ENCODE measurements at regions not wholly inside any gene's neighbourhood (a gene's known extent, or its start where the extent isn't known, plus 50 kb on each side); places are given as distances from the start of the nearest gene placed in this dataset.

DNA sequence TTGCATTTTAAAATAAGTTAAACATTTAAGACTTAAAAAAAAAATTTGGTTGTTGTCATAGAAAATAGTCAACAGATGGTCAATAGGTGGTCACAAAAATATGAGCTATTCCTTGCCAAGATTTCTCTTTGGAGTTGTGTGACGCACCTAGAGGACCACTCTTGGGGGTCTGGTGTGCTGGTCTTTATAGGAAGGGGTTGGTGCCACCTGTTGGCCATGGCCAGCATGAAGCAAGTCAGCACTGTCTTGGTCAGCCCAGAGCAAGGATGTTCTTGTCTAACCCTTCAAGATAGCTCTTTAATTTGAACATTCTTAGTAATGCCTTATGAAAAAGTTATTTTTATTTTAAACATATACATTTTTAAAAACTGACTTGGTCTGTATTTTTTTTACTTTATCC, 267.9 kb upstream of the CNTNAP2 start:
- TF ChIP-seq, protein P1, sequence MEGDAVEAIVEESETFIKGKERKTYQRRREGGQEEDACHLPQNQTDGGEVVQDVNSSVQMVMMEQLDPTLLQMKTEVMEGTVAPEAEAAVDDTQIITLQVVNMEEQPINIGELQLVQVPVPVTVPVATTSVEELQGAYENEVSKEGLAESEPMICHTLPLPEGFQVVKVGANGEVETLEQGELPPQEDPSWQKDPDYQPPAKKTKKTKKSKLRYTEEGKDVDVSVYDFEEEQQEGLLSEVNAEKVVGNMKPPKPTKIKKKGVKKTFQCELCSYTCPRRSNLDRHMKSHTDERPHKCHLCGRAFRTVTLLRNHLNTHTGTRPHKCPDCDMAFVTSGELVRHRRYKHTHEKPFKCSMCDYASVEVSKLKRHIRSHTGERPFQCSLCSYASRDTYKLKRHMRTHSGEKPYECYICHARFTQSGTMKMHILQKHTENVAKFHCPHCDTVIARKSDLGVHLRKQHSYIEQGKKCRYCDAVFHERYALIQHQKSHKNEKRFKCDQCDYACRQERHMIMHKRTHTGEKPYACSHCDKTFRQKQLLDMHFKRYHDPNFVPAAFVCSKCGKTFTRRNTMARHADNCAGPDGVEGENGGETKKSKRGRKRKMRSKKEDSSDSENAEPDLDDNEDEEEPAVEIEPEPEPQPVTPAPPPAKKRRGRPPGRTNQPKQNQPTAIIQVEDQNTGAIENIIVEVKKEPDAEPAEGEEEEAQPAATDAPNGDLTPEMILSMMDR (IDR thresholded peaks at IDR 0.05 in 4 of 5, conservative IDR thresholded peaks at IDR 0.05 in 1 of 5) = no peak
- no peak for TF ChIP-seq POLR2A (IDR thresholded peaks at IDR 0.05)
